GM21526 (cell line): ENCODE measurements at regions not wholly inside any gene's neighbourhood (a gene's known extent, or its start where the extent isn't known, plus 50 kb on each side); places are given as distances from the start of the nearest gene placed in this dataset.
"Not testable (repeated sequence)": the region's sequence is repeated elsewhere in the genome, so short reads cannot be mapped to it uniquely, and the experiment has no call there.

Source experiments
- ATAC-seq: cut with Tn5 transposase; IDR thresholded peaks from one replicate; pipeline ENCODE4 v1.9.1; 2021; ENCODE audit warnings: moderate library complexity; ENCODE audit not compliant: unreplicated experiment, low FRiP score

GRCh38 chr7:39824456-39825200, 125.4 kb upstream of the CDK13 start:
- no peak for ATAC-seq

- ATAC-seq = no peak
Measured at GRCh38 chr7:39825401-39825980, 124.6 kb upstream of the CDK13 start.

GRCh38 chr7:39826166-39826565, 123.9 kb upstream of the CDK13 start:
- ATAC-seq = no peak

GRCh38 chr7:39827571-39827970, 122.5 kb upstream of the CDK13 start:
- no peak for ATAC-seq

GRCh38 chr7:39829028-39829427, 121.0 kb upstream of the CDK13 start:
- ATAC-seq = no peak

GRCh38 chr7:39832519-39833085, 117.5 kb upstream of the CDK13 start:
- no peak for ATAC-seq

GRCh38 chr7:39833180-39833799, 116.8 kb upstream of the CDK13 start:
- not testable (repeated sequence) for ATAC-seq

GRCh38 chr7:39833865-39834634, 116.0 kb upstream of the CDK13 start:
- ATAC-seq = not testable (repeated sequence)

- ATAC-seq = no peak
Measured at GRCh38 chr7:39838326-39838725, 111.7 kb upstream of the CDK13 start.

- ATAC-seq = no peak
Measured at GRCh38 chr7:39845006-39845405, 105.0 kb upstream of the CDK13 start.

- no peak for ATAC-seq
Measured at GRCh38 chr7:39847227-39847626, 102.8 kb upstream of the CDK13 start.

- no peak for ATAC-seq
Measured at GRCh38 chr7:39851466-39852045, 98.5 kb upstream of the CDK13 start.

GRCh38 chr7:39854616-39855324, 95.3 kb upstream of the CDK13 start:
- peak; percentile 68 for ATAC-seq

GRCh38 chr7:39855325-39855674, 94.8 kb upstream of the CDK13 start:
- no peak for ATAC-seq

- ATAC-seq = not testable (repeated sequence)
Measured at GRCh38 chr7:39863675-39864322, 86.3 kb upstream of the CDK13 start.

- ATAC-seq = not testable (repeated sequence)
Measured at GRCh38 chr7:39869888-39870522, 80.1 kb upstream of the CDK13 start.

- ATAC-seq = not testable (repeated sequence)
Measured at GRCh38 chr7:39871610-39872009, 78.4 kb upstream of the CDK13 start.

- no peak for ATAC-seq
Measured at GRCh38 chr7:39880556-39880955, 69.5 kb upstream of the CDK13 start.
